HG03039 (cell line): ENCODE measurements at regions not wholly inside any gene's neighbourhood (a gene's known extent, or its start where the extent isn't known, plus 50 kb on each side); places are given as distances from the start of the nearest gene placed in this dataset.

Experiments
- ATAC-seq: cut with Tn5 transposase; IDR thresholded peaks from one replicate; pipeline ENCODE4 v1.9.1; 2021; ENCODE audit warnings: mild to moderate bottlenecking, moderate library complexity; ENCODE audit not compliant: unreplicated experiment

- ATAC-seq = no peak
Measured at GRCh38 chr13:40161351-40161810, 505.1 kb downstream of the FOXO1 start.

DNA sequence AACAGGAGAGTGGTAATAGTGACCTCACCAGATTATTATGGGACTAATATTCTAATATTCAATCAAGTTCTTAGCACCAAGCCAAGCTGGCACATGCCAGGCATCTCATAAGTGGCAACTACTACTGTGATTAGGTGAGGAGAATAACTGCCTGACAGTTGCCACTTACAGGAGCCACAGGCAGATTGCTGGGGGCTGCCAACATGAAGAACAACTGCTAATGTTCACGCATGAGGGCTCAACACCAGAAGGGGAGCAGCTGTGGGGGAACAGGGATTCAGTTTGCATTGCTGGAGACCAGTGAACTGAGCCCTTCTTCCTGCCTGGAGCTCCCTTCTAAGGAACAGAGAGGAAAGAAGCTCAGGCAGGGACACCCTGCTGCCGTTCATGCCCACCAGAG lies 504.5 kb downstream of the FOXO1 start:
- no peak for ATAC-seq

DNA sequence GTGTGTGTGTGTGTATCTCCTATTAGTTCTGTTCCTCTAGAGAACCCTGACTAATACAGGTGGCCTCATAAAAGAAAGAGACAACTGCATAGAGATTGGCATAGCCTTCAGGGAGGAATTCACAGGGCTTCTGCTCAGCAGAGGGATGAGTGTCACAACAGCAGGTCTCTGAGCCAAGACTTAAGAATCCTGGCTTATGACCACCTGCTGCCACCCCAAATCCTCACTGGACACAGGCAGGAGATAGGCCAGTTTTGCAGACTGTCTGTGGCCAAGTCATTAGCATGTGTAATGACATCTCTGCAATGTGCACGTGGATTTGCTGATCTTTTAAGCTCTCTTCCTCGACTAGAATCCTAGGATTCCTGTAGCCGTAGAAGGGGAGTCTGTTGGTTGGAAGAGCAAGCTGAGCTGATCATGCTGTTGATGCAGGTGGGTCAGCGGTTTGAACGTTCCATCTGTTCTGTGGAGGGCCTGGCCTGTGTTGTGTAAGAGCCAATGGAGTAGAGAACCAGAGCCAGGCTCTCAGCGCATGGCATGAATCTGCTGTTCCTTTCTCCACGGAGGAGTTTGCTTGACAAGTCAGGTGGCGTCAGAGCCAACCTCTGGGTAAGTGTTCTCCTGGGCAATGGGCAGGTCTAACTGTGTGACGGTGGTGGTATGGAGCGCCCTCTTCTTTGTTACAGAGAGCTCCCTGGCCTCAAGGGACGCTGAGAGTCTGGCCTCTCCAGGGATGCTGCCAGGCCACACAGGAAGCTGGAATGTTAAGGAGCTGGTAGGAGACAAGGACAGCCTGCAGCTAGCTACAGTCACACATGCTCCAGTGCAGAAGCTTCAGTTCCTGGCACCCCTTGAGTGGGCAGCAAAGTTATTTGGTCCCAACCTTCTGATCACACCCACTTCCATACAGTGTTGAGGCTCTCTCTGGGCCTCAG lies 503.1 kb downstream of the FOXO1 start:
- ATAC-seq = no peak

- ATAC-seq = no peak
Measured at GRCh38 chr13:40164133-40164532, 502.3 kb downstream of the FOXO1 start.

DNA sequence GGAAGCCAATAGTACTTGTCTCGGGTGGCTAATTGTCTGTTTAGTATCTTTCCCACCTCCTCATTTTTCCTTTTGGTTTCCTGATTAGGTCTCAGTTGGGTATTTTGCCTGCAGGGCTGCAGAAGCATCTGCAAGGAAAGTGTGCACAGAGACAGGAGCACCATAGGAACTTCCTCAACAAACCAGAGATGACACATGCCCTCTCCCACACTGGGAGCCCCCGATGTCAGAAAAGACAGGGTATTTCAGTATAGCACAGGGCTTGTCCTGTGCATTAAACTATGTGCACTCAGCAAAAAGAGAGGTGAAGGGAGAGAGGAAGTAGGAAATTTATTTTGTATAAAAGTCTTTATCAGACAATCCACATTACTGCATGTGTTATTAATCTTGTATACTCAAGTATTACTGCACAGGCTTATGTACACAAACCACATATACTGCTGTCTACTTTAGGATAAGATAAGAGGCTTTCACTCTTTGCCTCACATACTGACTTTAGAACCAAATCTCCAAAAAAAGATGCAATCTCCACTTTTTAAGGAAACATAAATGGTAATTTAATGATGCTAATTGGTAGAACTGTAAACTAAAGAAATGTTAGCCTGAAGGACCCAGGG lies 501.0 kb downstream of the FOXO1 start:
- no peak for ATAC-seq

DNA sequence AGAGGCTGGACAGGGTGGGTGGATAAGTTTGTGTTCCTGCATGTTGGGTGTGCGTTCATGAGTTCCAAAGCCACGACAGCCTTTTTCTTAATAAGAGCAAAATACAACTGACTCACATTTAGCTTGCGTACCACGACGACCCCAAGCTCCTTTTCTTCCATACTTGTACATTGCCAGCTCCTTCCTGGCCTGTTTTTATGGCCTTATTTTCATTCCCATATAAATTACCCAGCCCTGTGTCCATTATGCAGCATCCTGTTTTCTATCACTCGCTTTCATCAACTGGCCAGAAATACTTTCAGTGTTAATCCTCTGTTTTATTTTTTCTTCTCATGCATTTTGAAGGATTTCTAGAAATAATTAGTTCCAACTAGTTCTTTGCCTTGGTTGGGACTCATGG lies 499.1 kb downstream of the FOXO1 start:
- ATAC-seq = no peak

DNA sequence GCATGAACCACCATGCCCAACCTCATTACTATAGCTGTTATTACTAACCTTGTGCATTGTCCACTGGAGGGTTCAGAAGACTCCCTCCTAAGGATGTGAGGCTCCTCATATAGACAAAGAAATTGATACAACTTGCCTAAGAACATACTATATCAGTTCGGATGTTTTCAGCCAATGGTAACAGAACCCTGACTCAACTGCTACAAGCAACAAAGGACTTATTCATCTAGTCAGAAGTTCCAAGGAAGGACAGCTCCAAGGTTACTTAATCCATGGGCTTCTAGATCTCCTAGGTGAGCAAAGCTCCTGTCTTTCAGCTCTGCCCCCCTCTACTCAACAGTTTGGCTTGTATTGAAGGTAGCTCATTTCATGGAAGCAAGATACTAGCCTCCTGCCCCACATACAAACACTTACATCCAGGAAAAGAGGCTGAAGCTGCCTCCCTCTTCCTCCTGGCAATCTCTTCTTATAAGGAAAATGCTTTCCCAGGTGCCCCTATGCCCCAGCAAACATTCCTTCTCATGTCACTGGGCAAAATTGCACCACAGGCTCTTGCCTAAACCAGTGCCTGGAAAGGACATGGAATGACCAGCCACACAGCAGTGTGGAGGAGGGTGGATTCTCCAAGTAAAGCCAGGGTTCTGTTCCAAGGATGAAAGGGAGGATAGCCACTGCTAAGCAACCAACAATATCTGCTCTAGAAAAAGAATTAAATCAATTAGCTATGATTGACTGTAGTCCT lies 497.8 kb downstream of the FOXO1 start:
- ATAC-seq = no peak

- ATAC-seq = no peak
Measured at GRCh38 chr13:40169476-40169875, 497.0 kb downstream of the FOXO1 start.

- ATAC-seq = no peak
Measured at GRCh38 chr13:40170091-40170490, 496.4 kb downstream of the FOXO1 start.

DNA sequence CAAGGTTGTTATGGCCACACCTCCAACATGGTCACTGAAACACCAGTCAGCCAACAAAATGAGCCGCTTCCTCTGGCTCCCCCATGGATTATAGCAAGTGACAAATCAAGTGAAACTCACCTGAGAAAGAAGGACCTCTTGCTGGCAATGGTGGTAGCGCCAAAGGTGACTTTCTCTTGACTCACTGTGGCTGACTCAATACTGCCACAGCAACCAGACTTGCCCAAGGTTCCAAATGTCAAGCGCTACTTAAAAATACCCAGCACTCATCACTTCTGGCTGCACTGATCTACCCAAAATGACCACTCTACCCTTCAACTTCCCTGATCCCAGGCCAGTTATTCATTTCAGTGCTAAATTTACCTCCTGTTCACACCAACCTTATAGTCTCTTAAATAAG lies 495.5 kb downstream of the FOXO1 start:
- ATAC-seq = no peak

DNA sequence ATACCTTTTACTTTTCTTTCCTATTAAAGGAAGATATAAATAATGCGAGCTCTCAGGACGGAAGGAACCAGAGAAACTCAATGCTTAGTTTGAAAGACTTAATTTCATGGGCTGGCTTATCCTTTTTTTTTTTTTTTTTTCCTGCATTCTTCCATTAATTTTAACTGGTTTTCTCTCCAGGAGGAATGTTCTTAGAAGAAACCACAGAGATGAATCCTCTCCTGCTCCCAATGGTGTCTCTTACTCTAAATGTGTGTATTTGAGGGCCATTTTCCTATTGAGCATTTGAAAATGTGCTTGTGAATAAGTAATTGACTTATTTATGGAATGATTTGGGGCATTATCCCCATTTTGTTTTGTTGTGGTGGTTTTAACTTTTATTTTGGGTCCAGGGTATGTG lies 494.9 kb downstream of the FOXO1 start:
- no peak for ATAC-seq

- no peak for ATAC-seq
Measured at GRCh38 chr13:40172149-40172591, 494.3 kb downstream of the FOXO1 start.

GRCh38 chr13:40172878-40173277 lies 493.6 kb downstream of the FOXO1 start:
- ATAC-seq = no peak

- no peak for ATAC-seq
Measured at GRCh38 chr13:40175639-40176038, 490.8 kb downstream of the FOXO1 start.

GRCh38 chr13:40176242-40176641 lies 490.2 kb downstream of the FOXO1 start:
- no peak for ATAC-seq

DNA sequence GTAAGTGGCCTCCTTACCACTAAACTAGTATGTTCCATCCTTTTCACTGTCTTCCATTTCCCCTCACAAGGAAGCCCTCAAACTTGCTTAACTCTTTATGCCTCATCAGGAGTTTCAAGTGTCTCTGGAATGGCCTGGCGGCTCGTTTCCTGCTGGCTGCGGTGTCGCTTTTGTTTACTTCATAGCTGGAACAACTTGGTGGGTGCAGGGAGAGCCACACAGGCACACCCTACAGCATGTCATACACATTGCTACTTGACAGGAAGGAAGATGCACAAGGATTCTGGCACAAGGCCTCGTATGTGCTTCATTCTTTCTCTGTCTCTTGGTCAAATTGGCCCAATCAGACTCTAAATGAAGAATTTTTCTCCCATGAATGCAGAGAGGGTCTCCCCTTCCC lies 488.3 kb downstream of the FOXO1 start:
- ATAC-seq = no peak

GRCh38 chr13:40179445-40180281 lies 486.8 kb downstream of the FOXO1 start:
- no peak for ATAC-seq

GRCh38 chr13:40180776-40181175 lies 485.7 kb downstream of the FOXO1 start:
- no peak for ATAC-seq

DNA sequence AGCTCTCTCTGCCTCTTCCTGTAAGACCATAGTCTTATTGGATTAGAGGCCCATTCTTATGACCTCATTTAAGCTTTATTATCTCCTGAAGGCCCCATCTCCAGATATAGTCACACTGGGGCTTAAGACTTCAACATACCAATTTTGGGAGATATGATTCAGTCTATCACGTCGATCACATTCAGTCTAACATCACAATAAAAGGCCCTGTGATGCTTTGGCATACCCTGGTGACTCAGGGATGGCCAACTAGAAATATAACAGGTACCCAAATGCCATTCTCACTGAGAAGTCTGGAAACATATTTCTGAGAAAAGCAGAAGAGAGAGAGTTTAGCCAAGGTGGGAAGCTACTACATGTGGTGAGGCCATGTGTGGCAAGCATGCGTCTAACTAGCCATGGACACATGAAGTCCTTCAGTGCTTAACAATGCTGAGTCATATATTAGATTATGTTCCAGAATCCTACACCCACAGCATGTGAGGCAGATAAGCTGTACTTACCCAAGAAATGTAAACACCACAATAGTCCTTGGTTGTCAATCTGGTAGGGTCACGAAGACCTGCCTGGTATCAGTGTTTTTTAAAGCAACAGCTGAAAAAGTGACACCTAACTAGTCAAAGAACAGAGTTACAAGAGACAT lies 485.1 kb downstream of the FOXO1 start:
- no peak for ATAC-seq

DNA sequence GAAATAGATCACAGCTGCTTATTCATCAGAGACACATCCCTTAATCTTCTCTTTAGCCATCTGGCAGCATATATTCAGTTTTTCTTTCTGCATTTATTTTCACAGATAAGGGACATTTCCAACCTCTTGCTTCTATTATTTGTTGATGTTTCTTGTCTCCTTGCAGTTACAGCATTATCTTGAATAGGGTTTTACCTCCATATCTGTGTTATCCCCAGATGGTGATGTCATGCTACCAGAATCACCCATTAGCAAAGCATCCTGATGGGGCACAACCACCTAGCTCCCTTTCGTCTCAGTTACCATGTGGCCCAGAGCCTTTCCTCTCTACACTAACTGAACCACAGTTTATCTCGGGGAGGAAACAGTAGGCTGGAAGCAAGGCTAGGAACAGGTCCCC lies 483.9 kb downstream of the FOXO1 start:
- no peak for ATAC-seq
